NCI-H1694 (cell line): ENCODE measurements at regions not wholly inside any gene's neighbourhood (a gene's known extent, or its start where the extent isn't known, plus 50 kb on each side); places are given as distances from the start of the nearest gene placed in this dataset.

Source experiments
- DNase-seq: peaks from one replicate; lab custom pipeline; 2025; lab: John Stamatoyannopoulos, UW

DNA sequence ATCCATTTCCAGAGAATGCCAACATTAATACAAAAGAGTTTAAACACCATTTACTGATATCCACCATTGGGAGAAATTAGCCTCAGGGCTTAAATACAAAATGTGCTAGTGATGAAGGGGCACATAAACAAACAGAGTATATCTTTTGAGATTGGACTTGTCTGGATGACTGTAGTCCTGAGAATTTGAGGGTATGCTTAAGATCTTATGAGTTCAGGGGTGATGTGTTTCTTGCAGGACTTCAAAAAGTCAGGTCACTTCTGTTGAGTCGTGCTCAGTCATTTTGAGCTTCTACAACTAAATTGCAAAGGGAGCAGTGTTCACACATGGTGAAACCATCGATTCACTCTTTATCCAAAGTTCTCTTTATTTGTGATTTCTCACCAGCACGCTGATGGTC is 425.7 kb downstream of the ATP23 start:
- no peak for DNase-seq

DNA sequence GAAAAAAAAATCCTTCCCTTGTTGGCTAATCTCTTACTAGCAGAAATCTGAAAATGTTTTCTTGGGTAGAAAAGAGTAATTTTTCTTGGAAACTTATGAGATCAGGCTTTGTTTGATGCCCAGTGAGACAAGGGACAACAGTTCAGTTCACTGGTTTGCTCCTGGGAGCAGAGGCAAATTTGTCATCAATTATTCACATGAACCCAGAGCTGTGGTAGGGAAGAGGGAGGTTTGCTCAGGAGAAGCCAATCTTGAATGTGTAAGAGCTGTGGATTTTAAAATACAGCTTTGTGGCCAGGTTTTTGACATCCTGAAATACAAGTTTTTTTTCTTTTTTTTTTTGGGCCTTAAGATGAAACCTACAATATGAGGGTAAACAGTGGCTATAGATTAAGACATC is 426.6 kb downstream of the ATP23 start:
- no peak for DNase-seq

DNA sequence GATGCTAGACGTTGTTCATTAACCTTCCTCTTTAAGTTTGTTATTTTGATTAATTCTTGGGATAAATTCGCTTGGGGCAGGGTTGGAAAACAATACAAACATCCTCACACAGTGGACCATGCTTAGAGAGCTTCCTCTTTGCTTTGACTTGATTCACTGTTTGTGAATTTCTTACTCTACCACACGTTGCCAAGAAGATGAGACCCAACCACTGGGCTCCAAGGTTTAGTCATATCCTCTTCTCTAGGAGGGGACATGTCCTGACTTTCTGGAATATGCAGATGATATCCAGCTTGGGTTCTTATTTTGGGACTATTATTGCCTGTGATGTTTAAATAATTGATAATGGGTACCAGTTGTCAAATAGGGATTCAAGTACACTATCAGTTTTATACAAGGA is 428.2 kb downstream of the ATP23 start:
- no peak for DNase-seq

DNA sequence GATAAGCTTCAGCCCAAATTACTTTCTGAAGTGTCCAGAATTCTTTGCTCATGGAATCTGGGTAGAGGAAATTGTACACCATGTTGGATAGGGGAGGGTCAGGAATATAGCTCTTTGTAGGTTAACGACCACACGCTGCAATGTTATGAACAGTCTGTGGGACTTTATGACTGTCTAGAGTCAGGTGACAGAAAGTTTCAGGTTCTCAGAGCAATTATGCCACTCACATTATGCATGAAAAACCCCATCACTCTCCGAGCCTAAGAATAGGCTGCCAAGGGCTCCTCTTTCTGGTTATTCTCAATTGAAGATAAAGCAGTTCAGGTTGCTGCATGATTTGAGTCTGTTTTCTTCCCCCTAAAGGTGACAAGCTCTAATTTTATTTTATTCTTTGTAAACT is 430.9 kb downstream of the ATP23 start:
- DNase-seq: no peak

DNA sequence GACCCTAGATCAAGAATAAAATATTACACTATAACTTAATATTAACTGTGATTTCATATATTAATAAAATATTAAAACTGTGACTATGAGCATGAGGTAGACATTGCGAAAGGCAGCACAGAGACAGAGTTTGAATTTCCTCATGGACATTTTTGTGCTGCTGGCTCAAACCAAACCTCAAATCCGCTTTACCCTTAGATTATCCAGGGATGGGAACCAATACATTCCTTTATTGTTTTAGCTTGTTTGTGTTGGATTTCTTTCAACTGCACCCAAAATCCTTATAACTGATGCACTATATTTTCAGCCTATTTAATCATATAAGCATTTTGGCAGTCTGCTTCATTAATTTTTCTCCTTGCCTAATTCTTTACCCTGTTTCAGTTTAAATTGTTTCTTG is 436.7 kb downstream of the ATP23 start:
- DNase-seq: no peak

DNA sequence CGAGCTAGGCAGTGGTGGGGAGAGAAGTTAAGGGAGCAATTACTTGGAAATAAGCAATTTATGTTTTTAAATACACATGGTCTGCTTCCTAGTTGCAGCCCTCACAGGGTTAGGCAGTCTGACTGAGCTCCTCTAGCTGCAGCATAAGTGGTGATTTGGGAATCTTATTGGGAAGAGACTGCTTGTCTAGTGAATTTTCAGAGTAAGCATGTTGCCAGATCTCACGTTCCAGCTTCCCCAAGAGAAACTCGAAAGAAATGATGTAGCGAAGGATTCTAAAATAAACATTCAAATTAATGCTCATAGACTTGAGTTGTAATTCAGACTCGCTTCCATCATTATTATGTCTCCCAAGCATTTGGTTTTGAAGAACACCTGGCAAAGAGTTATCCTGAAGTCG is 440.2 kb downstream of the ATP23 start:
- DNase-seq: no peak

DNA sequence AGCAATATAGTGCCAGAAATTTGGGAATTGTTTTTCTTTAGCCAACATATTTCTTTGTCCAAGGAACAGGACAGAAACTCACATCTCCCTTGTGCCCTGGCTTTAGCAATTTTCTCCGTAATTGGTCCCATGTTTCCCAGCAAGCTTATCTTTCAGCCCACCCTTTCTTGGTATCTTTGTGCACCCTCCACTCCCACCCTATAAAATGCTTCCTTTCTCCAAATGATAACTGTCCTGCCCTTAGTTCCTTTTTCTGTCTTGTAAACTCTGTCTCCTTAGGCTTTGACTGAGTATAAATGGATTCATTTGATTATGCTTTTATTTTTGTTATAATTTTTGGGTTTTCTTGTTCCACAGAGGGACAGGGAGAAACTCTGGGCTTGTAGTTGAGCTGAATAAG is 442.8 kb downstream of the ATP23 start:
- DNase-seq: no peak

DNA sequence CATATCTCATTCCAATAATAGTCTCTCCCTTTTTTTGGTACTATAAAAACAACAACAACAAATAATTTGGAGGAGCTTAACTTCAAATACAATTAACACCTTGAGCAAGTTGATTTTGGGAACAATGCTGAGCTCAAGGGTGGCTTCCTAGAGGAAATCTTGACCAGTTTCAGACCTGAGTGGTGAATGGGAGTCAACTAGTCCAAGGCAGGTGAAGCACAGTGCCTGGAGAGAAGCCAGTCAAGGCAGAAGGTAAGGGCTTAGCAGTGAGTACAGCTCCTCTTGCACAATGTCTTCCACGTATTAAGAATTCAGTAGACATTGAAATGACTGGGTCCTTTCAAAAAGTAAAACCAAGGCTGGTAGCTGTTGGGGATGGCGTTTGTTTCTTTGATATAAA is 444.8 kb downstream of the ATP23 start:
- no peak for DNase-seq

DNA sequence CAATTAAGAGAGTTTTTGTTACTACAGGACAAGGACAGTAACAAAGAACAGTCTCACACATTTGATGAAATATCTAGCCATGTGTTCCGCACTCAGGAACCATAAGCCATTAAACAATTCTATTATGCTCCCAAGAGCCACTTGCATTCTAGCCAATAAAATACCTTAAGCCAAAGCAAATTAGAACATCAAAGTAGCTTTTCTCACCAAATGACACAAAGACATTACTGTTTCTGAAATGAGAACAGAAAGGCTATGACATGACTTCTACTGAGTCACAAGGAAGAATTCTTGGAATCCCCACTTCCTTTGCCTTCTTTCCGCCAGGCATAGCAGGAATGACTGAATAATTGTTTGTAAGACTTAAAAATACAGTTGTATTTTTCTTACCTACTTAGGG is 445.8 kb downstream of the ATP23 start:
- no peak for DNase-seq

DNA sequence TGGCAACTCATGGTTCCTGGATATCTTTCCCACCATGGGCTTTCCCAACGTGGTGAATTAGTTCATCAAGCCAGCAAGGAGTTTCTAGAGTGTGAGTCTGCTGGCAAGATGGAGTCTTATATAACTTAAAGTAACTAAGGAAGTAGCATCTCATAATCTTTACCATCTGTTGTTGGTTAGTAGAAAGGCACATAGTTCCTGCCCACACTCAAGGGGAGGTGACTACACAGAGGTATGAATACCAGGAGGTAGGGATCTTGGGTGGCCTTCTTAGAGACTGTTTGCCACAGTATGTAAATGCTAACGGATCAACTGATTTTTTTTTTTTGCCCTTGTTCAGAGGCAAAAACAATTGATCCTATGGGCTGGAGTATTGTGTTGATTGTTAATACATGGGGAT is 446.9 kb downstream of the ATP23 start:
- DNase-seq: no peak

DNA sequence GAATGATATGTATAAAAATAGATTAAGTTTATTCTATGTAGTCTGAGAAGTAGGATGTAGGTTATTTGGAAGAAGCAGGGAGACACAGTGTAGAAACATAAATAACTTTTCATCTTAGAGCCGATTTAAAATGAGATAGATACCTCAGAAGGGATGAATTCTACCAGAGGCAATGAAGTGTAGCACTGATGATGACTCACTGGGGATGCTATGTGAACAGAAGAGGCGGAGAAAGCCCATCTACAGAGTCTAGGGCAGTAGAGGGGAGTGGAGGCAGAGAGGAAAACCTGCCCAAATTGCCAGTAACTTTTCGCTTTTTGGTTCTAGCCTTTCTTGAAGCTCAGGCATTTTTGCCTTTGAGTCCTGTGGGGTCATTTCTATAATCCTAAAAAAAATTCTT is 451.8 kb downstream of the ATP23 start:
- no peak for DNase-seq

DNA sequence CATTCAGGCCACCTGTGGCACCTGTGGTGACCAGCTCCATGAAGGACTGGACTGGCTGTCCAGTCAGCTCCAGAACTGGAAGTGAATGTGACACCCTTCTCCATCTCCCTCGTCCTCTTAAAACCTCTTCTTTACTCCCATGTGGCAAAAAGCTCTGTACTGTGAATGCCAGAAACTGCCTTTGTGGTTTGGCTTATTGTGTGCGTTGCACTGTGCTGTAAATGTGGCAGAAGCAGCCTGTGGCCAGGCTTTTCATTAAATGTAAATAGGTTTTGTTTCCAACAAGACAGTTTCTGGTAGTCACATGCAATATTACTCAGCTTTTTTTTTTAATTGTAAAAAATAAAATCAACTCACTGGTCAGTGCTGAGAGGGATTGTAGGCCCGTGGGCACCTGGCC is 453.7 kb downstream of the ATP23 start:
- DNase-seq: no peak

DNA sequence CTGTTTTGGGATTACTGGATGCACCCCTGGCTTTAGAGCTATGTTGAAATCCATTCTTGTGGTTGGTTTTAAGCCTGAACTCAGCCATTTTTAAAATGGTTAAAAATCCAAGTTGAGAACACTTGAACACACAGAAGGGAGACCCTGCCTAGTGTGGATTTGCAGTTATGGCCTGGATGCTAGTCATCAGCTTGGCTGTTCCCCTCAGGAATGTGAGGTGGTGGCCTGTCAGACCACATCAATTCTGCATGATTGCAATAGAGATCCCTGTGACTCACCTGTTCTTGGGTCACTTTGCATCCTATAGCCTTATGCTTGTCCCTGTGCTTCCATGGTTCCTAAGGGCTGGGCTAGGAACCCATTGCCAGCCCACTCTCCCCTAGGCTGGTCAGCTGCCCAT is 454.1 kb downstream of the ATP23 start:
- no peak for DNase-seq

DNA sequence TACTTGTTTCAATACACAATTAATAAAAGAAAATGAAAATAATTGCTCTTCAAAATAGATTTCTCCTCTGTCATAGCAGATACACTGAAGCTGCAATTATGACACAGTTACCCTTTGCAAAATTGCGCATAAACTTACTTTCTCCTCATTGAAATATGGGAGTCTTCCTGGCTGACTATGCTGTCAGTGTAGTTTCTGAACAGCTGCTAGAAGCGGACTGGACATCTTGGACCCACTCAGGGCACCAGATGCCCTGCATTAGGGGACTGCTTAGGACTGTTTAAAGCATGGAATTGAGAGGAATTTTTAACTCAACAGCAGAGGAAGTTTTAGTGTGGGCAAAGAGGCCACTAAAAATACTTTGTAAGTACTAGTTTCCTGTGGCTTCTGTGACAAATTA is 454.9 kb downstream of the ATP23 start:
- no peak for DNase-seq

DNA sequence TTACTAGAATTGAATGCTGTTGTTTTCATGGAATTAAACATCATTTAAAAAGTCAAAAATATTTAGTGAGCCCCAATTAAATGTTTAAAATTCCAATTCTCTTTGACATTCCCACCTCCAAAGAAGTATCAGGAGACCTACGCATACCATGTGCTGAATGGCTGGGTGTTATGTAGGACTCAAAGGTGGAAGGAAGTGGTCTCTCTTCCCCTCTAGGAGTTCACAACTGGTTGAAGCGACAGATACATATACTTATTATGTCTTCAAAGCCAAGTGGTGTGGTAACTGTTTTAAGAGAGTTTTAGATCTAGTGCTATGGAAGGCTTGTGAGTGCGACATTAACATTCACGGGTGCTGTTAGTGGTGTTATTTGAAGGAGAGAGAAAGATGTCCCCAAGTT is 464.0 kb downstream of the ATP23 start:
- no peak for DNase-seq

DNA sequence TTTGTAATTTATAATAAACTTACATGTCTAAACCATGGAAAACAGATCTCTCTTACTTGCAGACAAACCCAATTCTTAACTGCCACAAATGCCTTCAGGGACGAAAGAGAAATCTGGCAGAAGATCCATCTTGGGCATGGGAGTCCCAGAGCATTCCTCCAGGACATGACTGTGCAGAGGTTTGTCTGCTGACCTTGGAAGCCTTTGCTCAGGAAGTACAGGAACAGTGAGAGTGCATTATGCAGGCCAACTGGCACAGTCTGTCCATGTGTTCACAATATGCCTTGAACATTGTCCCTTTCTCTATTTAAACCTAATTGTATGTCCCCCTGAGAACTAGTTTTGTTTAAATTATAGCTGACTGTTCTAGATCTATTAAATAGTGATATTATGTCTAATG is 467.1 kb downstream of the ATP23 start:
- DNase-seq: no peak

DNA sequence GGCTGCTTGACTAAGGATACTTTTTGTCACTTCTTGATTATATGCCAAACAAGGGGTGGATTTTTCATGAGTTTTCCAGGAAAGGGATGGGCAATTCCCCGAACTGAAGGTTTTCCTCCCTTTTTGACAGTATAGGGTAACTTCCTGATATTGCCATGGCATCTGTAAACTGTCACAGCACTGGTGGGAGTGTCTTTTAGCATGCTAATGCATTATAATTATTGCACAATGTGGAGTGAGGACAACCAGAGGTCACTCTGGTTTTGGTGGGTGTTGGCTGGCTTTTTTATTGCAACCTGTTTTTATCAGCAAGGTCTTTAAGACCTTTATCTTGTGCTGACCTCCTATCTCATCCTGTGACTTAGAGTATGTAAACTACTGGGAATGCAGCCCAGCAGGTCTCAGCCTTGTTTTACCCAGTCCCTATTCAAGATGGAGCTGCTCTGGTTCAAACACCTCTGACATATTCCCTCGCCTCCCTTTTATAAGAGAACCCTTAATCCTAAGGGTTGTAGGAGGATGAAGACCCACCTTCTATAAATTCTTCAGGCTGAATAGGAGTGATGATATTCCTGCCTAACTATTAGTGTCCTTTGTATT is 471.2 kb downstream of the ATP23 start:
- no peak for DNase-seq

DNA sequence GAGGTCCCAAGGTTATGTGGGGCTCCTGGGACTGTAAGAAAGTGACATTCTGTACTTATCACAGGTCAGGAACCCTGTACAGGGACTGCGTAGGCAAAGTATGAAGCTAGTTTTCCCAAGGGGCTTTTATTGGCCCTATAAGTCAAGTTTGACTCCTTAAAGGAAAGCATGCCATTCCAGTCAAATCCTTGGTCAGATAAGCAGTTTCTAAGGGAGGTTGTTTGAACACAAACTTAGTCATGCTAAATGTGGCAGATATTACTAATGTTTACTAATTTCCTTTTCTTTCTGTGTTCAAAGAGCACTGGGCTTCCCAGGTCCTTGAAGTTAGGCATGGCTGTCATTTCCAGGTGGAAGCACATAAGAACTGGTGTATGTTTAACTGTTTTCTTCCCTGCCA is 472.4 kb downstream of the ATP23 start:
- no peak for DNase-seq

DNA sequence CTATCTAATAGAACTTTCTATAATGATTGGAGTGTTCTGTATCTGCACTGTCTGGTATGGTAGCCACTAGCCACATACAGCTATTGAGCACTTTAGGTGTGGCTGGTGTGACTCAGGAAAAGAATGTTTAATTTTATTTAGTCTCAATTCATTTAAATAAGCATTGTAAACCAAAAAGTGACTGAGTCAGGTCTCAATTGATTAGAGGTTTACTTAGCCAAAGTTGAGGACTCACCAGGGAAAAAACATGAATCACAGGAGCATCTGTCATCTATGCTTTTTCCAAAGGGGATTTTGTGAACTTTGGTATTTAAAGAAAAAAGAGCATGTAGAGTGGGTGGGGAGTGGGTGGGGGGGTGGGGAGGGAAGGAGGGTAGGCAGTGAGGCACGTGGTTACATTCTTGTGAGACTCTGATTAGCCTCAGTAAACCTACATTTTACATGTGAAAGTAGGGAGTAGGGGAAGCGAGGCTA is 473.1 kb downstream of the ATP23 start:
- DNase-seq: no peak

DNA sequence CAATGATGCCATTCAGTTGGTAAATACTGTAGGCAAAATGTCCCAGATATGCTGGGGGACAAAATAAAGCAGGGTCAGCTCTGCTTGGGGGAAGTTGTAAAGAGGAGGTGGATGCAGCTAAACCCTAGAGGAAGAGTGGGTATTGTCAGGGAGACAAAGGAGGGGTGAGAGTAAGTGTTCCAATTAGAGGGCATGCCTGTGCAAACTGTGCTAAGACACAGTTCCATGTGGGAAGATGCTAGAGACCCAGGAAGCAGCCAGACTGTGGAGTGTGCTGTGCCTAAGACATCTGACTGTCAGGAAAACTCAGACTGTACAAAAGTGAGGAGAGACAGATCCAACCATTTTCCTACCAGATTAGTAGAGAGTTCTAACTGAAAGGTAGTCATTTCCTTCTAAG is 474.3 kb downstream of the ATP23 start:
- DNase-seq: no peak

DNA sequence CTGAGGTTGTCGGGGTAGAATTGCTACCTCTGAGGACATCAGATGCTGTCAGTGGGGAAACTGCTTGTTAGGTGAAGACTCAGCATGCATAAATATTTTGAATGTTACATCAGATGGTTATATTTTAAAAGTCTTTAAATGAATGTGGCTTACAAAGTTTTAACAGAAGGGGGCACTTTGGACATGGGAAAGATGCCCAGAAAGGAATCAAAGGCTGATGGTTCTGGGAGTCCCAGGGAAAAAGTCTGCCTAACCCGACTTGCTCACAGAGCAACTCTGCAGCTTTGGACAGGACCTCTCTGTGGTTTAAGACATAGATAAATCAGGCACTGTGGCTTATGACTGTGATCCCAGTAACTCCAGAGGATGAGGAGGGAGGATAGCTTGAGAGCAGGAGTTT is 474.9 kb downstream of the ATP23 start:
- DNase-seq: no peak

DNA sequence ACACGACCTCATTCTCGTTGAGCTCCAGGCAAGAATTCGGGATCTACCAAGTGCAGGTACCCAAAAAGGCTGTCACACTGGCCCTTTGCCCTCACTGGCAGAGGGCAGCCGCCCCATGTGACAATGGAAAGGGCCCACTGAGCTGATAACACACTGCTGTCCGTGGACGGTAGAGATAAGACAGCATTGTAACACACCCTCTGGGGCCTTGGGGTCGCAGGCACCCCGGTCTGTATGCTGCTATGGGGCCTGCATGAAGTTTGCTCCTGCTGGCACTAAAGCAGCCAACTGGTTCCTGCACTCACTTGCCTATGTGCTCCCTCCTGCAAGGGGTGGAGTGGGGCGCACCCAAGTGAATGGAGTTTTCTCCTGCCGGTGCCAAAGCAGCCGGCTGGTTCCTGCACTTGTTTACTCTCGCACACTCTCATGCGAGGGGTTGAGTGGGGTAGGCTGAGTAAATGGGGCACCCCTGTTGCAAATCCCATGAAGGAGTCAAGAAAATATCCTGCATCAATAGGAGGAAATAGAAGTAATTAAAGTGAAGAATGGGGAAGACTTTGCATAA is 477.9 kb downstream of the ATP23 start:
- no peak for DNase-seq

DNA sequence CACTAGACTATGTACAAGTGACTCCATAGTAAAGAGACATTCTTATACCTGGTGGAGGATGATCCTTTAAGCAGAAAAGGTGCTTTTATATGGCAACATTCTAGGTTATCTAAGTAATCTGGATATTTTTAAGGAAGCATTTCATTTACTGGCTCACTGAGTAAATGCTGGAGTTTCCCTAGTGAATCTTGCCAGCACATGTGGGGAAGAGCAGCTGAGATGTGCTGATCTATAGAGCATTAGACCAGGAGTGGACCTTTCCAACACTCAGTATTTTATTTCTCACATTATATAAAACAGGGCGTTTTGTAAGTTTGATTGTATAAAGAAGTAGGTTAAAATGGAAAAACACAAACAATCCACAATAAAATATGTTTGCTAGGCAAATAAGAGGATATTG is 478.5 kb downstream of the ATP23 start:
- DNase-seq: no peak

DNA sequence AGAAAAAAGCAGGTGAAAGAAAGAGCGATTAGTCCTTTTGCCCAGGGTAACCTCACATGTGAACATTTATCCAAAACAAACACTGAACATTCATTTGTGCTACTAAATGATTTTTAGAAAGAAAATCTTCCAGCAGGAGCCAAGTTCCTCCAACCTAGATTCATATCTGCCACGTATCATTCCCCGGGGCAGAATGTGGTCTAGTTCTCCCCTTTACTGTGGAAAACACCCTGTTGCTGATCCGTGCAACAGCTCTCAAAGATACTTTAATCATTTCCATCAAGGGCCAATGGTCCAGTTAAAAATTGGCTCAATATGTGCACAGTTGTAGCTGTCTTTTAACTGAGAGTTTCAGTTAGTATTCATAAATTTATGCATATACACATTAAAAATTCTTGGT is 479.1 kb downstream of the ATP23 start:
- DNase-seq: no peak

DNA sequence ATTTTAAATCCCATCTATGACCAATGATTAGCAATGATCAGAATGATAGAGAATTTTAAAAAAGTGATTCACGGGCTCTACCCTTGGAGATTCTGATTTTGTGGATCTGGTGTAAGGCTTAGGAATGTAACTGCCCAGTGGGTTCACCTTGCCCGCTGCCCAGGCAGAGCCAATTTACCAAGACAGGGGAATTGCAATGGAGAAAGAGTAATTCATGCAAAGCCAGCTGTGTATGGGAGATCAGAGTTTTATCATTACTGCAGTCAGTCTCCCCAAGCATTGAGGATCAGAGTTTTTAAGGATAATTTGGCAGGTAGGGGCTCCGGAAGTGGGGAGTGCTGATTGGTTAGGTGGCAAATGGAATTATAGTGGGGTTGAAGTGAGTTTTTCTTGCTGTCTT is 480.6 kb downstream of the ATP23 start:
- no peak for DNase-seq
